Posterior vena cava (tissue), 2 donors: ENCODE measurements at regions not wholly inside any gene's neighbourhood (a gene's known extent, or its start where the extent isn't known, plus 50 kb on each side); places are given as distances from the start of the nearest gene placed in this dataset.
"Not testable (repeated sequence)": the region's sequence is repeated elsewhere in the genome, so short reads cannot be mapped to it uniquely, and the experiment has no call there.

Experiments used
- DNase-seq: peaks from one replicate; pipeline ENCODE4 v3.0.0-alpha.2; 2020; ENCODE audit warnings: low spot score
- intact Hi-C, 2 donors: fragments of 100-400 bp; cut with DNase I; formaldehyde crosslinking; loops; one replicate each; pipeline versions ENCODE4 v1.14.1 to v1.14.2; 2022 to 2023
- donor health status: DM: yes; HTN: yes; CAD: no.
- donor health status: DM: yes; HTN: yes; CAD: no.

- DNase-seq: peak; percentile 58
- intact Hi-C loops: no loop called here
These were observed 74.6 kb downstream of the RRM2 start for GRCh38 chr2:10196948-10197696.

- intact Hi-C loops: no loop called here
- DNase-seq: no peak
These were observed 75.1 kb downstream of the RRM2 start for GRCh38 chr2:10197697-10198076.

- intact Hi-C loops, DNase-seq: not testable (repeated sequence)
These were observed 75.9 kb downstream of the RRM2 start for GRCh38 chr2:10198482-10198881.

GRCh38 chr2:10201201-10201600 lies 78.7 kb downstream of the RRM2 start:
- intact Hi-C loops: no loop called here
- no peak for DNase-seq

GRCh38 chr2:10202131-10202665 lies 79.7 kb downstream of the RRM2 start:
- DNase-seq: no peak
- intact Hi-C loops: no loop called here

- intact Hi-C loops: no loop called here
- DNase-seq: peak; percentile 64
These were observed 82.0 kb downstream of the RRM2 start for GRCh38 chr2:10204326-10205161.

GRCh38 chr2:10205162-10205475 lies 82.6 kb downstream of the RRM2 start:
- intact Hi-C loops: no loop called here
- peak; percentile 74 for DNase-seq

- peak; percentile 30 for DNase-seq
- intact Hi-C loops: no loop called here
These were observed 86.2 kb downstream of the RRM2 start for GRCh38 chr2:10208736-10209135.

- DNase-seq: peak; percentile 41
- intact Hi-C loops: no loop called here
These were observed 86.9 kb downstream of the RRM2 start for GRCh38 chr2:10209406-10209935.

GRCh38 chr2:10210336-10210735 lies 87.8 kb downstream of the RRM2 start:
- intact Hi-C loops: no loop called here
- DNase-seq: peak; percentile 32

- intact Hi-C loops: no loop called here
These were observed 89.4 kb downstream of the RRM2 start for GRCh38 chr2:10211844-10212422.

GRCh38 chr2:10212827-10213226 lies 89.9 kb upstream of the HPCAL1 start:
- intact Hi-C loops: no loop called here
- DNase-seq: no peak

More at GRCh38 chr2:10211844-10212422, 89.4 kb downstream of the RRM2 start:
- no peak for DNase-seq

- intact Hi-C loops: no loop called here
- peak; percentile 58 for DNase-seq
These were observed 88.5 kb upstream of the HPCAL1 start for GRCh38 chr2:10214179-10214578.

- no peak for DNase-seq
- intact Hi-C loops: loop anchor here in 1 of 2 donors (5.0 kb wide), 1 partner anchor 377 kb away; no protein-coding TSS in a partner anchor
These were observed 87.2 kb upstream of the HPCAL1 start for GRCh38 chr2:10215393-10215935.

GRCh38 chr2:10216677-10217488 lies 85.8 kb upstream of the HPCAL1 start:
- intact Hi-C loops: loop anchor here in 1 of 2 donors (5.0 kb wide), 1 partner anchor 375 kb away; no protein-coding TSS in a partner anchor
- peak; percentile 45 for DNase-seq

GRCh38 chr2:10217489-10218435 lies 84.9 kb upstream of the HPCAL1 start:
- peak; percentile 66 for DNase-seq
- intact Hi-C loops: loop anchor here in 1 of 2 donors (5.0 kb wide), 1 partner anchor 375 kb away; no protein-coding TSS in a partner anchor
